Inferior parietal cortex (tissue), 1 donor: ENCODE measurements at regions not wholly inside any gene's neighbourhood (a gene's known extent, or its start where the extent isn't known, plus 50 kb on each side); places are given as distances from the start of the nearest gene placed in this dataset.

ENCODE experiments used
- DNase-seq: peaks from one replicate; pipeline ENCODE4 v3.0.0-alpha.2; 2016; ENCODE audit errors: extremely low spot score

- DNase-seq = no peak
These were observed 673.7 kb upstream of the BRINP3 start for GRCh38 chr1:191151321-191151807.

GRCh38 chr1:191152776-191153175 lies 675.1 kb upstream of the BRINP3 start:
- DNase-seq = no peak

- no peak for DNase-seq
These were observed 677.5 kb upstream of the BRINP3 start for GRCh38 chr1:191155178-191155577.

- DNase-seq = no peak
These were observed 683.2 kb upstream of the BRINP3 start for GRCh38 chr1:191160837-191161236.

GRCh38 chr1:191162762-191163161 lies 685.1 kb upstream of the BRINP3 start:
- no peak for DNase-seq

GRCh38 chr1:191163621-191164020 lies 686.0 kb upstream of the BRINP3 start:
- no peak for DNase-seq

GRCh38 chr1:191174298-191174697 lies 696.6 kb upstream of the BRINP3 start:
- no peak for DNase-seq

GRCh38 chr1:191176131-191176530 lies 698.5 kb upstream of the BRINP3 start:
- DNase-seq = no peak

GRCh38 chr1:191206513-191207207 lies 729.0 kb upstream of the BRINP3 start:
- DNase-seq = no peak

GRCh38 chr1:191222206-191222605 lies 744.5 kb upstream of the BRINP3 start:
- no peak for DNase-seq

GRCh38 chr1:191240925-191241324 lies 763.3 kb upstream of the BRINP3 start:
- DNase-seq = no peak

- no peak for DNase-seq
These were observed 777.8 kb upstream of the BRINP3 start for GRCh38 chr1:191255354-191256054.

GRCh38 chr1:191256917-191257316 lies 779.3 kb upstream of the BRINP3 start:
- no peak for DNase-seq

GRCh38 chr1:191260056-191260455 lies 782.4 kb upstream of the BRINP3 start:
- DNase-seq = no peak

GRCh38 chr1:191261111-191261510 lies 783.4 kb upstream of the BRINP3 start:
- DNase-seq = no peak

GRCh38 chr1:191279266-191279800 lies 801.7 kb upstream of the BRINP3 start:
- no peak for DNase-seq

- no peak for DNase-seq
These were observed 806.5 kb upstream of the BRINP3 start for GRCh38 chr1:191284175-191284574.

- no peak for DNase-seq
These were observed 812.8 kb upstream of the BRINP3 start for GRCh38 chr1:191290441-191290840.

- no peak for DNase-seq
These were observed 827.7 kb upstream of the BRINP3 start for GRCh38 chr1:191305370-191305769.

GRCh38 chr1:191306916-191307315 lies 829.3 kb upstream of the BRINP3 start:
- DNase-seq = no peak

- no peak for DNase-seq
These were observed 838.2 kb upstream of the RGS18 start for GRCh38 chr1:191320062-191320461.

- DNase-seq = no peak
These were observed 830.4 kb upstream of the RGS18 start for GRCh38 chr1:191327868-191328267.

- DNase-seq = no peak
These were observed 814.4 kb upstream of the RGS18 start for GRCh38 chr1:191343816-191344215.
